Ovary (tissue), 3 donors: ENCODE measurements at regions not wholly inside any gene's neighbourhood (a gene's known extent, or its start where the extent isn't known, plus 50 kb on each side); places are given as distances from the start of the nearest gene placed in this dataset.

ENCODE experiments used
- POLR2A ChIP-seq: fragments of 450-650 bp; IDR thresholded peaks from one replicate; pipeline ENCODE4 v1.6.1; 2017; ENCODE audit warnings: antibody characterized with exemption, mild to moderate bottlenecking, moderate library complexity
- TF ChIP-seq, protein P1 (sequence below), 3 donors: fragments of 450-650 bp in 2 of 3; fragments of 200-600 bp in 1 of 3; IDR thresholded peaks; one replicate each; pipeline versions ENCODE4 v1.5.1 to v1.8.0; 2016 to 2022; ENCODE audit warnings: antibody characterized with exemption in 3 of 3, mild to moderate bottlenecking in 1 of 3
- donor health status: DM: no; HTN: no; CAD: no.

DNA sequence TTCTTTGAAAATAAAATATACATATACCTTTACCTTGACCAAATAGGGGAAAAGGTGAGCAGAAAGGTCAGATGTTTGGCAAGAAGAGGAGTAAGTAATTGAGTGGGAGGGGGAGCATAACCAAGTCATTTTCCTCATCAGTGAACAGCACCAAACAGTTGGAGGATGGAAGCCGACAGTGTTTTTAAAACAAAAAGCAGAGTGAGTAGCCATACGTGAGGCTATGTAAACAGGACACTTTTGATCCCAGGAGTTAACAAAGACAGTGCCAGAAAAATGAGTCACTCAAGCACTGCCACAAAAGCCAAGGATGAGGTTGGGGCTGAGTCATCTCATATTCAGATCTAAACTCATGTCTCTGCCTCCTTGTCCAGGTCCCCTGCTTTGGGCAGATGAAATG, 734.7 kb downstream of the KCNA4 start:
- TF ChIP-seq, protein P1, sequence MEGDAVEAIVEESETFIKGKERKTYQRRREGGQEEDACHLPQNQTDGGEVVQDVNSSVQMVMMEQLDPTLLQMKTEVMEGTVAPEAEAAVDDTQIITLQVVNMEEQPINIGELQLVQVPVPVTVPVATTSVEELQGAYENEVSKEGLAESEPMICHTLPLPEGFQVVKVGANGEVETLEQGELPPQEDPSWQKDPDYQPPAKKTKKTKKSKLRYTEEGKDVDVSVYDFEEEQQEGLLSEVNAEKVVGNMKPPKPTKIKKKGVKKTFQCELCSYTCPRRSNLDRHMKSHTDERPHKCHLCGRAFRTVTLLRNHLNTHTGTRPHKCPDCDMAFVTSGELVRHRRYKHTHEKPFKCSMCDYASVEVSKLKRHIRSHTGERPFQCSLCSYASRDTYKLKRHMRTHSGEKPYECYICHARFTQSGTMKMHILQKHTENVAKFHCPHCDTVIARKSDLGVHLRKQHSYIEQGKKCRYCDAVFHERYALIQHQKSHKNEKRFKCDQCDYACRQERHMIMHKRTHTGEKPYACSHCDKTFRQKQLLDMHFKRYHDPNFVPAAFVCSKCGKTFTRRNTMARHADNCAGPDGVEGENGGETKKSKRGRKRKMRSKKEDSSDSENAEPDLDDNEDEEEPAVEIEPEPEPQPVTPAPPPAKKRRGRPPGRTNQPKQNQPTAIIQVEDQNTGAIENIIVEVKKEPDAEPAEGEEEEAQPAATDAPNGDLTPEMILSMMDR (IDR thresholded peaks at IDR 0.05) = no peak
- no peak for TF ChIP-seq POLR2A
